AML-193 (cell line): ENCODE measurements at regions not wholly inside any gene's neighbourhood (a gene's known extent, or its start where the extent isn't known, plus 50 kb on each side); places are given as distances from the start of the nearest gene placed in this dataset.

Experiments used
- DNase-seq, 2 experiments: peaks; one replicate each; lab custom pipeline; 2025; lab: John Stamatoyannopoulos, UW

DNA sequence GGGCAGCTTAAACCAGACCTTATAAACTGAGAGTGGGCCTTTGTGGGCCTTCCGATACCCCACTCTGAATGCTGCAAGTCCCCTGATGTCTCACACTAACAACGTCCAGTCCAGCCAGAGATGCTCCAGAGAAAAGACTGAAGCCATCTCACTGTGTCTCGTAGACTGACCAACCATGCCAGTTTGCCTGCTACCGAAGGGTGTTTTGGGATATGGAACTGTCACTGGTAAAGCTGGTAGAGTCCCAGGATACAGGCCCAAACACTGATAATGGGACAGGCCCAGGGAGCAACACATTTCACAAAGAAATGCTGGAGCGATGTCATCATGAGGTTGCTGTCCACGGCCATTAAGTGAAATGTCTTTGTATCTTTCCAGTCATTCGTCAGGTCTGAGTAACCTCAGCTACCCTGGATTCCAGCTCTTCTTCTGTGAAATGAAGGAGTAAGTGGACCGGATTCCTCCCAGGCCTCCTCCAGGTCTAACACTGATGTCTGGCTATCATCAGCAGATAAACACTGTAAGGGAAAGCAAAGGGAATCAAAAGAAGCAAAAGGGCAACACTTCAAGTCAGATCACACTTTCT, 81.6 kb downstream of the SLC5A7 start:
- no peak for DNase-seq

- DNase-seq = no peak
These were observed 83.4 kb downstream of the SLC5A7 start for GRCh38 chr2:108069515-108070310.

DNA sequence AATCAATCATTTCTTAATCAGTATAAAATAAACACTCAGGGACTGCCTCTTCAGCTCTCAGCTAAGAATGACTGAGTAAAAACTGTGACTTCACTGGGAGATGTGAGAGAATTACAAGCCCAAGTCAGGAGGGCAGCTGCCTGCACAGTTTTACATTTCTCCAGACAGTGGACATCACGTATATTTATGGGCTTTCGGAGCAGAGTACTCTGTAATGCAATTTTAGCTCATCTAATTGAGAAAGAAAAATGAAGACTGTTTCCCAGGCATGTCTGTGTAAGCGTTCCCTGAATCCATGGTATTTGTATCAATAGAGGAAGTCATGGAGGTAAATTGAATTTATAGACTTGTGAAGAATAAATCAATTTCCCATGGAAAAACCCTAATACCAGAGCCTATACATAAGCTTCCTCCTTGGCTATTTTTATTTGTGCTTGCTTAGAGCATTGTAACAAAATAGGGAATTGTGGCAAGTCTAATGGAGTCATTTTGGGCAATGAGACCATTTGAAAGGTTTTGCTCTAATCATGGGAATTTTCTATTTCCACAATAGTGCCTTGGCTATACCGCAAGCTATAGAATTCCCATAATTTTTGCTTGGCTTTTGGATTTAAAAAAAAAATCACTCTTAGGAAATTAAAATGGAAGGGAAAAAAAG, 87.2 kb downstream of the SLC5A7 start:
- DNase-seq = no peak

- DNase-seq = no peak
These were observed 87.8 kb downstream of the SLC5A7 start for GRCh38 chr2:108074150-108074549.

DNA sequence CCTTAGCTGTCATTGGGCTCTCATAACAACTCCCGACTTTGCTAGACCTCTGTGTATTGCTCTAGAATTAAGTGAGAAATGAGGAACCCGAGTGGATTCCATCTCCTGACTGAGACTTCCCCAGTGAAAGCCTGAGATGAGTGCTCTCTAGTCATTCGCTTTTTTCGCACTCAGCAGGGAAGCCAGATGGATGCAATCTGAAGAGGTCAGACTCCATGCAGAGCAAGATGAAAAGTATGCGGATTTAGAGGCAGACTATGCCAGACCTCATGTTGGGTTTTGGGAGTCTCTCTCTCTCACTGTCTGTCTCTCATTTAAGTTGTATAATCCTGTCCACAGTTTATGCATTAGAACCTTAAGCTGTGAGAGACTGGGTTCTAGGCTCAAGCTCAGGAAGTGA, 88.6 kb downstream of the SLC5A7 start:
- no peak for DNase-seq

- DNase-seq = no peak
These were observed 90.2 kb downstream of the SLC5A7 start for GRCh38 chr2:108076527-108076926.

GRCh38 chr2:108079736-108080135, 93.4 kb downstream of the SLC5A7 start:
- DNase-seq = no peak

GRCh38 chr2:108080177-108080576, 93.9 kb downstream of the SLC5A7 start:
- no peak for DNase-seq

DNA sequence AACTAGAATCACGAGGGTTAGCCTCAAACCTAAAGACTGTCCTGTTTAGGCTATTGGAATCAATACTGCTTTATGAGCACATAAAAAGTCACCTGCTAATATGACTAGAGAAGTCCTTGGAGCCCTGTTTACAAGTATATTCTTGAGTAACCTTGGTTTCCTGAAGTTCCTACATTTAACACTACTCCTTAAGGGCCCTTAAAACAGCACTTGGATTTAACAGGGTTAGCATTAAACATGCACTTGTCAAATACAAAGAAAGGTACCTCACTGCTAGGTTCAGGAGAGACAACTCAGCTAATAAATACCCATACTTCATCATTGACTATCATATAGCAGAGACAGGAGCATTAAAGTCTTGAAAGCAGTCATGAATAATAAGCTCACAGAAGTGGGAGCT, 96.7 kb downstream of the SLC5A7 start:
- no peak for DNase-seq

DNA sequence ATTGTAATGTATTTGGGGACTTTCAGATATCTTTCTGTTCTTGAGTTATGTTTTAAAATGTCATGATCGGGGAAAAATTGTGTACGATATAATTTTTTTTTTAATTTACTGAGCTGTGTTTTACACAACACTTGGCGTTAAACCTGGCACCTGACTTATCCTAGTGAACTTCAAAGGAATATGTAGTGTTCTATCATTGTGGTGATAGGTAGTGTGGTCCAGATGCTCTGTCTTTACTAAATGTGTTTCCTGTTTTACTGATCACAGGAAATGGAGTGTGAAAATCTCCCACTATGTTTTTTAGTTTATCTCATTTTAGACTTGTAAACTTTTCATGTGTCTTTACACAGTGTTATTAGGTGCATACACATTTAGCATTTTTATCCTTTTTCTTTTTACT, 98.0 kb downstream of the SLC5A7 start:
- DNase-seq = no peak

DNA sequence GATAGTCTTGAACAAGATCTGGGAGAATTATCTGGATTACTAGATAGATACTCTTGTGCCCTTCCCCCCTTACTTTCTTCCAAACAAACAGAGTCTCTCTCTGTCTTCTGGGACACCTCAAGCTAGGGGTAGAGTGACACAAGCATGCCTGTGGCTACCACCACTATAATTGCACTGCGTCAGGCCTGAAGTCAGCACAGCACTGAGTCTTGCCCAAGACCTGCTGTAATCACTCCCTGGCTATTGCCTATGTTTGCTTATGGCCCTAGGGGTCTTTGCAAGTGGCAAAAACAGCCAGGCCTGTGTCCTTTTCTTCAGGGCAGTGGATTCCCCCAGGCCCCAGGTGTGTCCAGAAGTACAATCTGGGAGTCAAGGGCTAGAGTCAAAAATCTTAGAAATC, 106.6 kb downstream of the SLC5A7 start:
- no peak for DNase-seq

GRCh38 chr2:108101481-108101880, 115.2 kb downstream of the SLC5A7 start:
- DNase-seq = no peak

DNA sequence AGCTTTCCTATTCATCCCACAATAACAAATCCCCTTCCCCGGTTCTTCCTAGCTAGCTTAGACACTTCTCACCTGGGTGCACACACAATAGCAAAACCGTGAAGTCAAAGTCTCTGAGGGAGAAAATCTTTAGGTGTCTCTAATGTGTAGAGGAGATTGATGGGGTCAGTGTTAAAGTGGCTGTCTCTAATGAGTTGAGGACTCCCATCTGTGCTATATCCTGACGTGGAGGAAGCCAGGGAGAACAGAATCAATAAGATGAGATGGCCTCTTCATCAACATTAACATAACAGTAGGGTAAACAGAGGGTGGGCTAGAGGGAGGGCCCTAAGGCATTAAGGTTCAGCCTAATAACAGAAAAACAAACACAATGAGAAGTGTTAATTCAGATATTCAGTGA, 120.4 kb downstream of the SLC5A7 start:
- DNase-seq = no peak

DNA sequence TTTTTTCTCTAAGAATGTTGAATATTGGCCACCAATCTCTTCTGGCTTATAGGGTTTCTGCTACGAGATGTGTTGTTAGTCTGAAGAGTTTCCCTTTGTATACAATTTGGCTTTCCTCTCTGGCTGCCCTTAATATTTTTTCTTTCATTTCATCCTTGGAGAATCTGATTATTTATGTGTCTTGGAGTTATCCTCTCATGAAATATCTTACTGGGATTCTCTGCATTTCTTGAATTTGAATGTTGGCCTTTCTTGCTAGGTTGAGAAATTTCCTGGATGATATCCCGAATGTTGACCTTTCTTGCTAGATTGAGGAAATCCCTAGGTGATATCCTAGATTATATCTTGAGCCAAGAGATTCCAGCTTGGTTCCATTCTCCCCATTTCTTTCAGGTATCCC, 125.6 kb downstream of the SLC5A7 start:
- DNase-seq = no peak

DNA sequence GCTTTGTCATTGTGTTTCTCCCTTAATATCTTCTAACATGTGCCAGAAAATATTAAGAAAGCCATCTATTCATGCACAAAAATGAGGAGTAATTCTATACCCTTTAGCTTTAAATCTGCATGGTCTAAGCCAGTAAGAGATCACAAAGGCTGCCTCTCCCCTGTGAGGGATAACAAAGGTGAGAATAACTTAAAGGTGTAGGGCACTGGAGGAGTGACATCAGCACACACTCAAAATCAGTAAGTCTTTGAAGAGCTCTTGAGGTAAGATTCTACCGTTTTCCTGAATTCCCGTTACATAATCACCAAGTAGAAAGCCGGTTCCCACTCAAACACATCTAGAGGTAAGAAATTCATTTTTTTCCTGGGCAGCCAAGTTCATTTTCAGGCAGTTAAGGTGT, 123.9 kb upstream of the SULT1C3 start:
- no peak for DNase-seq

DNA sequence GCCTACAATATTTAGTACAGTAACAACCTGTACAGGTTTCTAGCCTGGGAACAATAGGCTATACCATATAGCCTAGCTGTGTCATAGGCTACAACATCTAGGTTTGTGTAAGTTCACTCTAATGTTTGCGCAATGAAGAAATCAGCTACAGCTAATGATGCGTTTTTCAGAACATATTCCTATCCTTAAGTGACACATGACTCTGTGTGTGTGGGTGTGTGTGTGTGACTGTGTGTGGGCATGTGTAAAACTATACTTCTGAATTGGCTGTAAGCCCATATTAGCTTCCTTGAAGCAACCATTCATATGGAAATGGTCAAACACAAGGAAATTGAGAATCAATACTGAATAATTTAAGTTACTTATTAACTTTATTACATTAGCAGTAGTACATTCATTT, 120.8 kb upstream of the SULT1C3 start:
- DNase-seq = no peak

GRCh38 chr2:108119492-108119891, 120.3 kb upstream of the SULT1C3 start:
- DNase-seq = no peak

- no peak for DNase-seq
These were observed 114.9 kb upstream of the SULT1C3 start for GRCh38 chr2:108124736-108125495.

- DNase-seq = no peak
These were observed 114.2 kb upstream of the SULT1C3 start for GRCh38 chr2:108125581-108125980.

DNA sequence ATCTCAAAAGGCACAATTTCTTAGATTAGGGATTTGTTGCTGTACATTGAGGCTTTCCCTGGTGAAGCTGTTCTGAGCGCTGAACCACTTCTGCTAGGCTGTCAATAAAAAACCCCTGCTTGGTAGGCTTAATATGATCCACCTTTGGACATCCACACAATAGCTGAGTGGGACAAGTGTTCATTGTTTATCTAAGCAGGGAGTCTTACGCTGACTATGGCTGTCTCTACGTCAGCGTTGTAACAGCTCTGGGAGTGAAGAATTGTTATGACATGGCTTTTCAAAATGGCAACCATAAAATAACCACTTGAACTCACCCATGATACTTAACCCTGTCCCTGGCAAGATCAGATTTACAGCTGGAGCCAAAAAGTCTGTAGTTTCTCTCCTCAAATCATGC, 111.5 kb upstream of the SULT1C3 start:
- DNase-seq = no peak

DNA sequence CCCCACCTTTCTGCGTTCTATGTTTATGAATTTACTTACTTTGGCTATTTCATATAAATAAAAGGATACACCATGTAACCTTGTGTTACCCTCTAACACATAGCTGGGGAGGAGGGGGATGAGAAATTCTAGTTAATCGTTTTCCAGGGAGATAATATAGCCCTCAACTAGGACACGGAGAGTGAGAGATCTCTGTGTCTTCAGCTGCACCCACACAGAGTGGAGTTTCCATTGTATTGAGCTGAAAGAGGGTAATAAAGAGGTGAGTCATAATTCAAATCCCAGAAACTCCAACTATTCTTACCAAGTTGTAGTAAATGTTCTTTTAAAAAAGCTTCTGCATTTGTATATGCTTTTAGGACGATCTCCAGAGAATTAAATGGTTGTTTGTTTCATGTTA, 110.1 kb upstream of the SULT1C3 start:
- no peak for DNase-seq

DNA sequence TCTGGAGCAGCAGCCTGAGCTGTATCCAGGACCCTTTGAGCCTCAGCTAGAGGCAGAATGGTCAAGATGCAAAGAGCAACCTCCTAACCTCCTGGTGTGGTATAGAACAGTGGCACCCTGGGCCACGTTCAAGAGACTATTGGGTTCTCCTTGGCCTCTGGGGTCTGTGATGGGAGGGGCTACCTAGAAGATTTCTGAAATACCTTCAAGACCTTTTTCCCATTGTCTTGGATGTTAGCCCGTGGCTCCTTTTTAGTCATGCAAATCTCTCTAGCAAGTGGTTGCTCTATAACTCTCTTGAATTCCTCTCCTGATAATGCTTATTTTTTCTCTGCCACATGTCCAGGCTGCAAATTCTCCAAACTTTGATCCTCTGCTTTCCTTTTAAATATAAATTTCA, 106.3 kb upstream of the SULT1C3 start:
- DNase-seq = no peak

- peak in 1 of 2 experiments; percentile 1 for DNase-seq
These were observed 100.2 kb upstream of the SULT1C3 start for GRCh38 chr2:108139521-108139920.
